Ishikawa (cell line): ENCODE measurements at regions not wholly inside any gene's neighbourhood (a gene's known extent, or its start where the extent isn't known, plus 50 kb on each side); places are given as distances from the start of the nearest gene placed in this dataset.

Experiments
- CEBPB ChIP-seq: IDR thresholded peaks from 2 replicates; pipeline ENCODE4 v1.6.1; 2012
- EGR1 ChIP-seq: IDR thresholded peaks from 2 replicates; pipeline ENCODE4 v1.6.1; 2012
- EP300 ChIP-seq: IDR thresholded peaks from 2 replicates; pipeline ENCODE4 v1.6.1; 2012; ENCODE audit warnings: borderline replicate concordance
- FOXM1 ChIP-seq: IDR thresholded peaks from 2 replicates; pipeline ENCODE4 v1.6.1; 2012; ENCODE audit warnings: low read depth, borderline replicate concordance
- NFIC ChIP-seq: IDR thresholded peaks from 2 replicates; pipeline ENCODE4 v1.6.1; 2012
- RAD21 ChIP-seq: IDR thresholded peaks from 2 replicates; pipeline ENCODE4 v1.6.1; 2012; ENCODE audit warnings: low read depth
- TAF1 ChIP-seq: IDR thresholded peaks from 2 replicates; pipeline ENCODE4 v1.6.1; 2012; ENCODE audit warnings: low read depth, mild to moderate bottlenecking
- TCF12 ChIP-seq: IDR thresholded peaks from 2 replicates; pipeline ENCODE4 v1.6.1; 2012; ENCODE audit warnings: low read depth
- TEAD4 ChIP-seq: IDR thresholded peaks from 2 replicates; pipeline ENCODE4 v1.6.1; 2012
- YY1 ChIP-seq: IDR thresholded peaks from 2 replicates; pipeline ENCODE4 v1.6.1; 2012; ENCODE audit warnings: low read depth
- ZBTB7A ChIP-seq: IDR thresholded peaks from 2 replicates; pipeline ENCODE4 v1.6.1; 2012; ENCODE audit warnings: low read depth
- TF ChIP-seq, protein P1 (sequence below): IDR thresholded peaks from 2 replicates; pipeline ENCODE4 v1.6.1; 2012
- TF ChIP-seq, protein P2 (sequence below): IDR thresholded peaks from 2 replicates; pipeline ENCODE4 v1.6.1; 2012; ENCODE audit warnings: low read depth, mild to moderate bottlenecking
- TF ChIP-seq, protein P3 (sequence below): IDR thresholded peaks from 2 replicates; pipeline ENCODE4 v1.6.1; 2012

DNA sequence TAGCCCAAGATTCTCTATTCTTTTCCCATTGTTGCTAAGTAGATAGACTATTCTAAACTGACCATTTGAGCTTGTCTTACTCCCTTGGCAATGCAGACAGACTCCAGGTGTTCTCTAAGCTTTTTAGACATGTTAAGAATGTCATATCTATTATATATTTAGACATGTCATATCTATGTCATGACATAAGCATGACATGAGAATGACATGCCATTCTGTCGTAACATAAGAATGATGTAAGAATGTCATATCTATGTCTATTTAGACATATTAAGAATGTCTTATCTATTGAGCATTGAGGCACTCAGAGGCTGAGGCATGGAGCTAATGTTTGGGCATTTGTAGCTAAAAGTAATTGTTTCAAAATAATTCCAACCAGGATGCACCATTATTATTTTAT, 277.3 kb upstream of the ATP2B1 start:
- TF ChIP-seq, protein P1, sequence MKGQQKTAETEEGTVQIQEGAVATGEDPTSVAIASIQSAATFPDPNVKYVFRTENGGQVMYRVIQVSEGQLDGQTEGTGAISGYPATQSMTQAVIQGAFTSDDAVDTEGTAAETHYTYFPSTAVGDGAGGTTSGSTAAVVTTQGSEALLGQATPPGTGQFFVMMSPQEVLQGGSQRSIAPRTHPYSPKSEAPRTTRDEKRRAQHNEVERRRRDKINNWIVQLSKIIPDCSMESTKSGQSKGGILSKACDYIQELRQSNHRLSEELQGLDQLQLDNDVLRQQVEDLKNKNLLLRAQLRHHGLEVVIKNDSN, result no peak
- TF ChIP-seq YY1 (no peak), EP300 (no peak), TAF1 (no peak), FOXM1 (no peak), EGR1 (no peak), NFIC (no peak), TEAD4 (no peak), RAD21 (no peak), TCF12 (no peak), CEBPB (no peak), ZBTB7A (no peak)
- TF ChIP-seq, protein P2, sequence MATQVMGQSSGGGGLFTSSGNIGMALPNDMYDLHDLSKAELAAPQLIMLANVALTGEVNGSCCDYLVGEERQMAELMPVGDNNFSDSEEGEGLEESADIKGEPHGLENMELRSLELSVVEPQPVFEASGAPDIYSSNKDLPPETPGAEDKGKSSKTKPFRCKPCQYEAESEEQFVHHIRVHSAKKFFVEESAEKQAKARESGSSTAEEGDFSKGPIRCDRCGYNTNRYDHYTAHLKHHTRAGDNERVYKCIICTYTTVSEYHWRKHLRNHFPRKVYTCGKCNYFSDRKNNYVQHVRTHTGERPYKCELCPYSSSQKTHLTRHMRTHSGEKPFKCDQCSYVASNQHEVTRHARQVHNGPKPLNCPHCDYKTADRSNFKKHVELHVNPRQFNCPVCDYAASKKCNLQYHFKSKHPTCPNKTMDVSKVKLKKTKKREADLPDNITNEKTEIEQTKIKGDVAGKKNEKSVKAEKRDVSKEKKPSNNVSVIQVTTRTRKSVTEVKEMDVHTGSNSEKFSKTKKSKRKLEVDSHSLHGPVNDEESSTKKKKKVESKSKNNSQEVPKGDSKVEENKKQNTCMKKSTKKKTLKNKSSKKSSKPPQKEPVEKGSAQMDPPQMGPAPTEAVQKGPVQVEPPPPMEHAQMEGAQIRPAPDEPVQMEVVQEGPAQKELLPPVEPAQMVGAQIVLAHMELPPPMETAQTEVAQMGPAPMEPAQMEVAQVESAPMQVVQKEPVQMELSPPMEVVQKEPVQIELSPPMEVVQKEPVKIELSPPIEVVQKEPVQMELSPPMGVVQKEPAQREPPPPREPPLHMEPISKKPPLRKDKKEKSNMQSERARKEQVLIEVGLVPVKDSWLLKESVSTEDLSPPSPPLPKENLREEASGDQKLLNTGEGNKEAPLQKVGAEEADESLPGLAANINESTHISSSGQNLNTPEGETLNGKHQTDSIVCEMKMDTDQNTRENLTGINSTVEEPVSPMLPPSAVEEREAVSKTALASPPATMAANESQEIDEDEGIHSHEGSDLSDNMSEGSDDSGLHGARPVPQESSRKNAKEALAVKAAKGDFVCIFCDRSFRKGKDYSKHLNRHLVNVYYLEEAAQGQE, result no peak
- TF ChIP-seq, protein P3, sequence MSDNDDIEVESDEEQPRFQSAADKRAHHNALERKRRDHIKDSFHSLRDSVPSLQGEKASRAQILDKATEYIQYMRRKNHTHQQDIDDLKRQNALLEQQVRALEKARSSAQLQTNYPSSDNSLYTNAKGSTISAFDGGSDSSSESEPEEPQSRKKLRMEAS, result no peak
